DOHH2 (cell line): ENCODE measurements at regions not wholly inside any gene's neighbourhood (a gene's known extent, or its start where the extent isn't known, plus 50 kb on each side); places are given as distances from the start of the nearest gene placed in this dataset.

Source experiments
- H3F3A ChIP-seq: fragments of 200-600 bp; sonication (generic), shearing (Covaris generic); 2 replicates; pipeline ENCODE4 v1.6.0; 2016; ENCODE audit warnings: antibody characterized with exemption, mild to moderate bottlenecking; ENCODE audit not compliant: control insufficient read depth, insufficient read depth
- H3K27ac ChIP-seq: fragments of 200-600 bp; sonication (generic); 2 replicates; pipeline ENCODE4 v1.5.1; 2014; ENCODE audit warnings: low read depth, mild to moderate bottlenecking, low read length, moderate library complexity
- H3K27me3 ChIP-seq: fragments of 200-600 bp; sonication (generic); 2 replicates; pipeline ENCODE4 v1.6.1; 2014; ENCODE audit warnings: mild to moderate bottlenecking, low read length, mixed read lengths; ENCODE audit not compliant: control insufficient read depth
- H3K36me3 ChIP-seq: fragments of 200-600 bp; sonication (generic); 2 replicates; pipeline ENCODE4 v1.6.1; 2014; ENCODE audit warnings: mild to moderate bottlenecking, low read length, moderate library complexity, mixed read lengths; ENCODE audit not compliant: control insufficient read depth
- H3K4me1 ChIP-seq: fragments of 200-600 bp; sonication (generic); 2 replicates; pipeline ENCODE4 v1.6.1; 2014; ENCODE audit warnings: mild to moderate bottlenecking, low read length, mixed read lengths; ENCODE audit not compliant: control insufficient read depth
- H3K4me2 ChIP-seq: fragments of 200-600 bp; sonication (generic); 2 replicates; pipeline ENCODE4 v1.6.0; 2014; ENCODE audit warnings: mild to moderate bottlenecking, low read length, moderate library complexity
- H3K4me3 ChIP-seq: fragments of 200-600 bp; sonication (generic); 2 replicates; pipeline ENCODE4 v1.5.1; 2014; ENCODE audit warnings: mild to moderate bottlenecking, low read length, mixed read lengths
- H3K79me2 ChIP-seq: fragments of 200-600 bp; sonication (generic); 2 replicates; pipeline ENCODE4 v1.6.1; 2014; ENCODE audit warnings: mild to moderate bottlenecking, low read length, mixed read lengths; ENCODE audit not compliant: control insufficient read depth
- H3K9me2 ChIP-seq: fragments of 200-600 bp; sonication (generic); replicated peaks from 2 replicates; pipeline ENCODE4 v1.6.1; 2014; ENCODE audit warnings: mild to moderate bottlenecking, low read length, mixed read lengths; ENCODE audit not compliant: control insufficient read depth
- H3K9me3 ChIP-seq: fragments of 200-600 bp; sonication (generic); 2 replicates; pipeline ENCODE4 v1.6.1; 2014; ENCODE audit warnings: antibody characterized with exemption, low read length, mixed read lengths; ENCODE audit not compliant: control insufficient read depth, insufficient read depth
- H4K20me1 ChIP-seq: fragments of 200-600 bp; sonication (generic); 2 replicates; pipeline ENCODE4 v1.6.0; 2014; ENCODE audit warnings: low read depth, mild to moderate bottlenecking, antibody characterized with exemption, low read length, moderate library complexity; ENCODE audit not compliant: control insufficient read depth, insufficient read depth
- EZH2phosphoT487 ChIP-seq: fragments of 200-600 bp; sonication (generic); IDR thresholded peaks from 2 replicates; pipeline ENCODE4 v1.6.1; 2017; ENCODE audit warnings: borderline replicate concordance, mild to moderate bottlenecking, antibody characterized with exemption, low read length, moderate library complexity, mixed read lengths
- TF ChIP-seq, protein P1 (sequence below): fragments of 200-600 bp; sonication (generic); IDR thresholded peaks from one replicate; pipeline ENCODE4 v1.5.1; 2014; ENCODE audit warnings: antibody characterized with exemption, mild to moderate bottlenecking, low read depth, low read length; ENCODE audit not compliant: poor library complexity, severe bottlenecking

DNA sequence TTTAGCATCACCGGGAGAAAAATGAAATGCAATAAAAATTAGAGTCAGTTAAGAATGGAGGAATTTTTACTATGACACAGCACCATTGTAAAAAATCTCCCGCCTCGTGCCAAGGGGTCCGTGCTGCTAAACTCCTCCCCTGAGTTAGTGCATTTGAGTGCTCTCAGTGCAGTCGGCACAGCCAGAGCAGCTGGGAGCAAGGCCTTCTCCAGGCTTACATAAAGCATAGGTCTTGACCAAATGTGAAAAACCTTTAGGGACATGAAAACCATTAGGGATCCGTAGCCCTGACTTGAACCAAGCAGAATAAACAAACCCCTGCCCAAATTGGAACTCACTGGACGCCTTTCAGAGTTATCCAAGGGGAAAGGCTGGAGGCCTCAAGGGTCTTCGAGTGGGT is 152.6 kb downstream of the PLCE1 start:
- Histone ChIP-seq H3K9me3 (no peaks in the 10 kb centered on the region; the same call in 1 of the 2 replicates), H3K4me3 (no peak overlapping the region), H3F3A (no peaks in the 10 kb centered on the region), H4K20me1 (no peaks in the 10 kb centered on the region), H3K27me3 (no peaks in the 10 kb centered on the region; the same call in 1 of the 2 replicates), H3K79me2 (no peaks in the 10 kb centered on the region), H3K4me1 (no peaks in the 10 kb centered on the region), H3K27ac (no peak overlapping the region), H3K36me3 (no peaks in the 10 kb centered on the region), H3K4me2 (no peak overlapping the region), H3K9me2 (no peaks in the 10 kb centered on the region)
- TF ChIP-seq, protein P1, sequence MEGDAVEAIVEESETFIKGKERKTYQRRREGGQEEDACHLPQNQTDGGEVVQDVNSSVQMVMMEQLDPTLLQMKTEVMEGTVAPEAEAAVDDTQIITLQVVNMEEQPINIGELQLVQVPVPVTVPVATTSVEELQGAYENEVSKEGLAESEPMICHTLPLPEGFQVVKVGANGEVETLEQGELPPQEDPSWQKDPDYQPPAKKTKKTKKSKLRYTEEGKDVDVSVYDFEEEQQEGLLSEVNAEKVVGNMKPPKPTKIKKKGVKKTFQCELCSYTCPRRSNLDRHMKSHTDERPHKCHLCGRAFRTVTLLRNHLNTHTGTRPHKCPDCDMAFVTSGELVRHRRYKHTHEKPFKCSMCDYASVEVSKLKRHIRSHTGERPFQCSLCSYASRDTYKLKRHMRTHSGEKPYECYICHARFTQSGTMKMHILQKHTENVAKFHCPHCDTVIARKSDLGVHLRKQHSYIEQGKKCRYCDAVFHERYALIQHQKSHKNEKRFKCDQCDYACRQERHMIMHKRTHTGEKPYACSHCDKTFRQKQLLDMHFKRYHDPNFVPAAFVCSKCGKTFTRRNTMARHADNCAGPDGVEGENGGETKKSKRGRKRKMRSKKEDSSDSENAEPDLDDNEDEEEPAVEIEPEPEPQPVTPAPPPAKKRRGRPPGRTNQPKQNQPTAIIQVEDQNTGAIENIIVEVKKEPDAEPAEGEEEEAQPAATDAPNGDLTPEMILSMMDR: no peak
- TF ChIP-seq EZH2phosphoT487: no peak

DNA sequence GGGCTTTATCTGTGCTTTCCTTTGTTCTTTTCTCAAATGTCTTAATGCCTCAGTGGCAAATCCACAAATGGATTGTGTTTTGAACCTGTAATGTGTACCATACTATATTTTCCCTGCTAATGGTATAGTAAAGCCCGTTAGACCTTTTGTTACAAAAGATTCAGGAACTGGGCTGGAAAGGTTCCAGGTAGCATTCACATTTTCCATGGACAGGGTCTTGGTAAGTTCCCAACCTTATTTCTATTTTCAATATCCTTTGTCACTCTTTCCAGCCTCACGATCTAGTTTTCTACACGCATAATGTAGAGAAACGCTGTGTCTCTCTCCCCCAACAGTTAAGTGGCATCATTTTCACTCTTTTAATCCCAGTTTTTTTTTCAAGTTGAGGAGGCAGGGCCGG is 153.0 kb downstream of the PLCE1 start:
- Histone ChIP-seq H3K27me3 (no peaks in the 10 kb centered on the region; the same call in 1 of the 2 replicates), H3K9me2 (no peaks in the 10 kb centered on the region), H4K20me1 (no peaks in the 10 kb centered on the region), H3K9me3 (no peaks in the 10 kb centered on the region; the same call in 1 of the 2 replicates), H3K4me2 (no peak overlapping the region), H3K36me3 (no peaks in the 10 kb centered on the region), H3K79me2 (no peaks in the 10 kb centered on the region), H3F3A (no peaks in the 10 kb centered on the region), H3K4me3 (no peak overlapping the region), H3K4me1 (no peaks in the 10 kb centered on the region), H3K27ac (no peak overlapping the region)
- TF ChIP-seq, protein P1: no peak
- TF ChIP-seq EZH2phosphoT487: no peak

DNA sequence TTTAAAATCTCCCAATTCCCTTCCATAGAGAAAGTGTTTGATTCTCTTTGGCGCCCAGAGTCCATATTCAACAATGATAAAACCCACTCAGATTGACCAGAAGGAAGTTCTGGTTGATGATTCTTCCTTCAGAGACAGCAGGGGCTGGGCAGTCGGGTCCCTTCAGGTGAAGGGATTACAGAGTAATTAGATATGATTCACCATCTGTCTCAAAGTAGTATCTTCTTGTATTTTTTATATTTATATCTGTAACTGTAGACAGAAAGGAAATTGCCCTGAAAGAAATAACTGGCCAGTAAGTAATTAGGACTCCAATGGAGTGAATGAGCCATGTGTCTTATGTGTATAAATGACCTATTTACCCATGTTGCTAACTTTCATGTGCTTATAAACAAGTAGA is 156.0 kb downstream of the PLCE1 start:
- H3K9me3 ChIP-seq: no peaks in the 10 kb centered on the region; the same call in 1 of the 2 replicates
- no peaks in the 10 kb centered on the region for H3K9me2 ChIP-seq
- no peak overlapping the region for H3K4me2 ChIP-seq
- no peak overlapping the region for H3K27ac ChIP-seq
- H3K27me3 ChIP-seq: no peaks in the 10 kb centered on the region
- no peak overlapping the region for H3K4me3 ChIP-seq
- no peaks in the 10 kb centered on the region for H3K4me1 ChIP-seq
- no peaks in the 10 kb centered on the region for H4K20me1 ChIP-seq
- H3K79me2 ChIP-seq: no peaks in the 10 kb centered on the region
- no peaks in the 10 kb centered on the region for H3K36me3 ChIP-seq
- TF ChIP-seq EZH2phosphoT487: no peak
- TF ChIP-seq, protein P1: no peak
- H3F3A ChIP-seq: no peaks in the 10 kb centered on the region
